ENCODE measurements at regions not wholly inside any gene's neighbourhood (a gene's known extent, or its start where the extent isn't known, plus 50 kb on each side); places are given as distances from the start of the nearest gene placed in this dataset.

GRCh38 chr1:234827656-234828055, 217.7 kb upstream of the IRF2BP2 start:
- ChIA-PET POLR2A (no interaction called here), RAD21 (ENCODE audit: low non-redundant PET in 1 of 2, low total read pairs in 2 of 2, uncharacterized antibody in 2 of 2, unreplicated experiment in 2 of 2) (no interaction called here), CTCF (no interaction called here)
- Histone ChIP-seq H3K79me2 (ENCODE audit: insufficient read depth, low read length) (no peaks in the 10 kb centered on the region), H3K27ac (ENCODE audit: low read depth, low read length) (no peak overlapping the region), H2AFZ (ENCODE audit: low read depth, low read length, poor library complexity, severe bottlenecking) (no peak overlapping the region), H4K20me1 (ENCODE audit: insufficient read depth) (no peaks in the 10 kb centered on the region), H3K9me3 (ENCODE audit: control insufficient read depth in 1 of 2, insufficient read depth in 1 of 2, low read depth in 1 of 2, low read length in 2 of 2) (no peaks in the 10 kb centered on the region), H3K4me2 (ENCODE audit: low read length) (no peak overlapping the region), H3K27me3 (ENCODE audit: insufficient read depth, low read length) (peaks cover 19% of the 10 kb centered on the region; the same call in 1 of the 2 replicates), H3K36me3 (ENCODE audit: control insufficient read depth in 1 of 2, insufficient read depth in 2 of 2, low read length in 2 of 2) (no peaks in the 10 kb centered on the region), H3K9ac (ENCODE audit: low read length) (no peak overlapping the region), H3K9me2 (ENCODE audit: insufficient read depth) (no peaks in the 10 kb centered on the region), H3K4me1 (ENCODE audit: control insufficient read depth in 1 of 2, insufficient read depth in 2 of 2, low read length in 2 of 2) (no peaks in the 10 kb centered on the region), H3K4me3 (replicated peaks in 1 of 2; ENCODE audit: low read depth in 1 of 2, low read length in 2 of 2) (no peak overlapping the region)
- BruUV-seq (replicated peaks), result no TSS peak
- ATAC-seq (no peak), DNase-seq (ENCODE audit: low read depth, low spot score) (no peak)
- intact Hi-C loops (cut with micrococcal nuclease), result no loop called here
- no peak for TF ChIP-seq ZNF274 (IDR thresholded peaks at IDR 0.05; ENCODE audit: low read depth, low read length)
- no peak for TF ChIP-seq FOSL1 (IDR thresholded peaks at IDR 0.05; ENCODE audit: low read depth)
- TF ChIP-seq CBX3 (IDR thresholded peaks at IDR 0.05; ENCODE audit: low read depth), result no peak
- TF ChIP-seq TCF7L2 (IDR thresholded peaks at IDR 0.05; ENCODE audit: borderline replicate concordance, extremely low read depth, insufficient read depth, insufficient read length), result no peak
- TF ChIP-seq ZBTB33 (IDR thresholded peaks at IDR 0.05; ENCODE audit: extremely low read depth, insufficient replicate concordance, low read length), result no peak
- no peak for TF ChIP-seq SRF (IDR thresholded peaks at IDR 0.05; ENCODE audit: low read depth)
- no peak for TF ChIP-seq YY1 (IDR thresholded peaks at IDR 0.05; ENCODE audit: extremely low read depth, insufficient replicate concordance, low read depth, low read length)
- TF ChIP-seq CEBPB (IDR thresholded peaks at IDR 0.05; ENCODE audit: low read depth), result no peak
- TF ChIP-seq EZH2phosphoT487 (IDR thresholded peaks at IDR 0.05; ENCODE audit: borderline replicate concordance), result no peak
- TF ChIP-seq REST (IDR thresholded peaks at IDR 0.05; ENCODE audit: low read depth), result no peak
- TF ChIP-seq SIN3A (IDR thresholded peaks at IDR 0.05; ENCODE audit: low read depth), result no peak
- no peak for TF ChIP-seq CTCF (IDR thresholded peaks at IDR 0.05 in 2 of 3, conservative IDR thresholded peaks at IDR 0.05 in 1 of 3; ENCODE audit: borderline replicate concordance in 1 of 3, insufficient read depth in 1 of 3, low read depth in 2 of 3, low read length in 2 of 3)
- TF ChIP-seq ELF1 (IDR thresholded peaks at IDR 0.05; ENCODE audit: borderline replicate concordance, low read depth), result no peak
- no peak for TF ChIP-seq EZH2 (IDR thresholded peaks at IDR 0.05)
